ENCODE measurements at regions not wholly inside any gene's neighbourhood (a gene's known extent, or its start where the extent isn't known, plus 50 kb on each side); places are given as distances from the start of the nearest gene placed in this dataset.

DNA sequence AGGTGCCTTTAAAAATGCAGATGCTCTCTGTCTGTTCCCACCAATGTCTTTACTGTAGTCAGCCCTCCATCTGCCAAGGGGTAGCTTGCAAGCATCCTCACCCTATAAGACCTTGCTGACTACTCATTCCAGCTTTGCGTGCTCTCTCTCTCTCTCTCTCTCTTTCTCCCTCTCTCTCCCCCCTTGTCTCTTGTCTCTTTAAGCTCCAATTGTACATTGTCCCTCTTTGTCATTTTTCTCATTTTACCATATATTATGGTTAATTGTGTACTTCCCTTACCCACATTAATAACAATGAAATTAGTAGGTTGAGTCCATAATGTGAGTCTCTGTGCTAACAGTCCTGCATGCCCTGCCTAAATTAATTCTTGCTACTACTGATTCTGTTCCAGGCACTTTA lies 350.2 kb upstream of the CDH4 start:
- TF ChIP-seq, protein P1, sequence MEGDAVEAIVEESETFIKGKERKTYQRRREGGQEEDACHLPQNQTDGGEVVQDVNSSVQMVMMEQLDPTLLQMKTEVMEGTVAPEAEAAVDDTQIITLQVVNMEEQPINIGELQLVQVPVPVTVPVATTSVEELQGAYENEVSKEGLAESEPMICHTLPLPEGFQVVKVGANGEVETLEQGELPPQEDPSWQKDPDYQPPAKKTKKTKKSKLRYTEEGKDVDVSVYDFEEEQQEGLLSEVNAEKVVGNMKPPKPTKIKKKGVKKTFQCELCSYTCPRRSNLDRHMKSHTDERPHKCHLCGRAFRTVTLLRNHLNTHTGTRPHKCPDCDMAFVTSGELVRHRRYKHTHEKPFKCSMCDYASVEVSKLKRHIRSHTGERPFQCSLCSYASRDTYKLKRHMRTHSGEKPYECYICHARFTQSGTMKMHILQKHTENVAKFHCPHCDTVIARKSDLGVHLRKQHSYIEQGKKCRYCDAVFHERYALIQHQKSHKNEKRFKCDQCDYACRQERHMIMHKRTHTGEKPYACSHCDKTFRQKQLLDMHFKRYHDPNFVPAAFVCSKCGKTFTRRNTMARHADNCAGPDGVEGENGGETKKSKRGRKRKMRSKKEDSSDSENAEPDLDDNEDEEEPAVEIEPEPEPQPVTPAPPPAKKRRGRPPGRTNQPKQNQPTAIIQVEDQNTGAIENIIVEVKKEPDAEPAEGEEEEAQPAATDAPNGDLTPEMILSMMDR (conservative IDR thresholded peaks at IDR 0.05; ENCODE audit: low read depth, low read length): no peak
- TF ChIP-seq EZH2 (IDR thresholded peaks at IDR 0.05; ENCODE audit: low read length, unreplicated experiment) (no peak), EZH2phosphoT487 (IDR thresholded peaks at IDR 0.05; ENCODE audit: borderline replicate concordance, low read length) (no peak)
